GM12865 (cell line): ENCODE measurements at regions not wholly inside any gene's neighbourhood (a gene's known extent, or its start where the extent isn't known, plus 50 kb on each side); places are given as distances from the start of the nearest gene placed in this dataset.

Experiments
- DNase-seq: peaks from one replicate; pipeline ENCODE4 v3.0.0; 2010; ENCODE audit warnings: low read depth
- H3K4me3 ChIP-seq: 2 replicates; pipeline ENCODE4 v1.5.1; 2011; ENCODE audit warnings: mild to moderate bottlenecking, low read depth, low read length, control low read depth
- TF ChIP-seq, protein P1 (sequence below): IDR thresholded peaks from 2 replicates; pipeline ENCODE4 v1.5.1; 2011; ENCODE audit warnings: low read length, control low read depth, low read depth, inconsistent platforms; ENCODE audit not compliant: insufficient read depth; ENCODE audit errors: missing control alignments

DNA sequence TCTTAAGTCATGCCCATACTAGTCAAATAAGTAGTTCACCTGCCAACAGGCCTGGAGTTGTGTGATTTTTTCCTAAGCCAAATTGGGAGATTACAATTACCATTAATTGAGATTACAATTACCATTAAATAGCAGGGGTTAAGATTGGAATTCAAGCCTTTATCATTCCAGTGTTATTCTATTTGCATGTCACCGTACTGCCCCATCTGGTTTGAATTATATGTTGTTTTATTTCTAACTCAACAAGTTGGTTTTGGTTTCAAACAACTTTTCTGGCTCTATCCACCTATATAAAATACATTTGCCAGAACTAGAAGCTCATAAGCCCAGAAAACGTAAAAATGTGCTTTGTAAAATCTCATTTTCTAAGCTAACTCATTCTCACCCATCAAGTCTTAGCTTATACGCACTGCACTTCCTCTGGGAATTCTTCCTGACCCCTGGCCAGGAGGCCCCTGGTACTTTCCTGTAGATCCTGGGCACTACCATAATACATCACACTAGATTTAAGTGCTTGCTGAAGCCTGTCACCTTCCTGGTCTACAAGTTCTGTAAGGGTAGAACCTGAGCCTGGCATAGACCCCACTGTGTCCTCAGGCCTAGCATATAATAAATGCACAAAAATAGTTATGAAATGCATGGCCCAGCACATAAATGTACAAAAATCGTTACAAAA lies 242.0 kb upstream of the TRPM3 start:
- TF ChIP-seq, protein P1, sequence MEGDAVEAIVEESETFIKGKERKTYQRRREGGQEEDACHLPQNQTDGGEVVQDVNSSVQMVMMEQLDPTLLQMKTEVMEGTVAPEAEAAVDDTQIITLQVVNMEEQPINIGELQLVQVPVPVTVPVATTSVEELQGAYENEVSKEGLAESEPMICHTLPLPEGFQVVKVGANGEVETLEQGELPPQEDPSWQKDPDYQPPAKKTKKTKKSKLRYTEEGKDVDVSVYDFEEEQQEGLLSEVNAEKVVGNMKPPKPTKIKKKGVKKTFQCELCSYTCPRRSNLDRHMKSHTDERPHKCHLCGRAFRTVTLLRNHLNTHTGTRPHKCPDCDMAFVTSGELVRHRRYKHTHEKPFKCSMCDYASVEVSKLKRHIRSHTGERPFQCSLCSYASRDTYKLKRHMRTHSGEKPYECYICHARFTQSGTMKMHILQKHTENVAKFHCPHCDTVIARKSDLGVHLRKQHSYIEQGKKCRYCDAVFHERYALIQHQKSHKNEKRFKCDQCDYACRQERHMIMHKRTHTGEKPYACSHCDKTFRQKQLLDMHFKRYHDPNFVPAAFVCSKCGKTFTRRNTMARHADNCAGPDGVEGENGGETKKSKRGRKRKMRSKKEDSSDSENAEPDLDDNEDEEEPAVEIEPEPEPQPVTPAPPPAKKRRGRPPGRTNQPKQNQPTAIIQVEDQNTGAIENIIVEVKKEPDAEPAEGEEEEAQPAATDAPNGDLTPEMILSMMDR, result no peak
- H3K4me3 ChIP-seq, result no peak overlapping the region
- no peak for DNase-seq

DNA sequence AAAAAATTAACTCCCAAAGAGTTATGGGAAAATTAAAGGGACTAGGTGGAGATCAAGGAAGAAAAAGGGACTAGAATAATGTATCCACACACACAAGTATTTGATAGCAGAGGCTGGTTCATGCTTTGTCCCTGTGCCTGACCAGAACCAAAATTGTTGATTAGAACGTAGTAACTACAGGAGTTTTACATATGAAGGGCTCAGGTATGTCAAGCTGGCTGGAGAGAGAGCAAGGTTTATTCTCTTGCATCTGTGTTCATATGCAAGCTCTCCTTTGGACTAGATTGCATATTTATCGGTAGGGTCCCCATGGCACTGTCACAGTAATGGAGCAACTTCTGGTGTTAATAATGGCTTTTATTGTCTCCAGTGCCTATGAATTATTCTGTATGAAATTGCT lies 239.9 kb upstream of the TRPM3 start:
- TF ChIP-seq, protein P1, result no peak
- no peak overlapping the region for H3K4me3 ChIP-seq
- DNase-seq, result no peak

DNA sequence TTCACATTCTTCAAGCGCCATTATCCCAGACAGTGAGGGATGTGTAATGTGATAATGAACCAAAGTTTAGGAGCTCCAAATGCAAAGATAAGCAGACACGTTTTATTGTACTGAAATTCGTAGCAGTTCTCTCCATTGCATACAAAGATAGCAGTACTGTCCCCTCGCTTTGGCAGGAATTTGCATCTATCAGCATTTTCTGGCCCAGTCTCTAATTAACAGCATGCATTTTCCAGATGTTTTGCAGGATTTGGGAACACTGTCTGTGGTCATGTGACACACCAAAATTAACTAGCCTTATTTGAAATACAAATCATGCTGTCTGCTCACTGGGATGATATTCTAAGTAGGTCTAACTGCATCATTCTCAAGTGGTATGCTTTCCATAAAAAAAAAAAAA lies 235.9 kb upstream of the TRPM3 start:
- DNase-seq, result no peak
- TF ChIP-seq, protein P1, result no peak
- H3K4me3 ChIP-seq, result no peak overlapping the region

DNA sequence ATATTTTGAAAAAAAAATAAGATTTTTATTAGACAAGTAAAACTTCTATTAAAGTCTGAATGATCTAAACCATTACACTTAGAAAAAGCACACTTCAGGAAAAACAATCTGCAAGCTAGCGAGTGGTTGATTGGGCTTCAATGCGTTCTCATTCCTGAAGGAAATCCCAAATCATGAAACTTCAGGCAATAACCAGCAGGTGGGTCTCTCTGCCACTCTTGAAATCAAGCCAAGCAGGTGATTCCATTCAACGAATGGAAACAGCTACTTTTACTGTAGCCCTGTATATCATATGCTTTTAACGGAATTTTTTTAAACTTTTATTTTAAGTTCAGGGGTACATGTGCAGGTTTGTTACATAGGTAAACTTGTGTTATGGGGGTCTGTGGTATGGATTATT lies 234.5 kb upstream of the TRPM3 start:
- TF ChIP-seq, protein P1, result no peak
- no peak overlapping the region for H3K4me3 ChIP-seq
- no peak for DNase-seq

DNA sequence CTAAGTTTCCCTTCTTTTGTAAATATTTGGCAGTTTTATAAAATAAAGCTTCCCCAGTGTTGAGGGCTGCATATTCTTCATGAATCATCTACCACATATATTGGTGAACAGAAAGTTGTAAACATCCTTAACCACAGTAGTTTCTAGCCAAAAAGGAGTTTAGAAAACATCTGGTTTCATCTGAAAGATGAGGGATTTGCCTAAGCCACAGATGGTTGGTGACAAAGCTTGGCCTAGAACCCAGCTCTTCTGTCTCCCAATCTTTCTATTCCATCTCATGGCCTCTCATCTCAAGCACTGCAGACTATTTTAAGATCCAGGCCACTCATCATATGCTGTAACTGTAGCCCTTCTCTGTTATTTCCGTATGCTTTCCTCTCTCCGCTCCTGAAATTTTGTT lies 232.3 kb upstream of the TRPM3 start:
- DNase-seq, result no peak
- TF ChIP-seq, protein P1, result no peak
- H3K4me3 ChIP-seq, result no peak overlapping the region

DNA sequence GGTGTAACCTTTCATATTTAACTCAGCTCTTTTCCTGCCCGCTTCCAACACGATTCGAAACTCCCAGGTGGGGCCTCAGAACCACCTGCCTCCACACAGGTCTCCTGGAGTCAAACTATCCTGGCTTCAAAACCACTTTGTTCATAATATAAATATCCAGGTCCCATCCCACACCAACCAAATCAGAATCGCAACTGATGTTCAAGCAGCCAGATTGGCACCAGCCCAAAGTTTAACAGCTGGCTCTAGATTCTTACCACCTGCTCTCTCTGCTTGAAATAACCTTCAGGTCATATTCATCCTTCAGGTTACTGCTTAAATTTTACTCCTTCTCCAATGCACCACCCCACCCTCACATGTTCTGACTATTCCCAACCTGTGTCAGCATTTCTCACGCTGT lies 231.4 kb upstream of the TRPM3 start:
- no peak for DNase-seq
- H3K4me3 ChIP-seq, result no peak overlapping the region
- TF ChIP-seq, protein P1, result no peak

DNA sequence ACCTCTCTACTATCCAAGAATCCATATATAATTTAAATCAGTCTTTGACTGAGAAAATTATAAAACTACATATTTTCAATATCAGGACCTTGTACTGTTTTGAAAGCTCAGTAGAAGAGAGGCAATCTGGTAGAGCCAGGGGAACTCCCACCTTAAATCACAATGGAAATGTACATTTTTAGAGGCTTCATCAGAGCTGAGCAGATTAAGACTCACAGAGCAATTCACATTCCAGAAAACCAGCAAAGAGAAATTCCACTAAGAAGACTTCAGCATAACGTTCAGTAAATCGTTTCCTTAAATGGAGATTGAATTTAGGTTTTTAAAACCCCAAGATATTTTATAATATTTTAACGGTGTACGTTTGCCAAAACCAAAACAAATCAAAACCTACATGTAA lies 227.8 kb upstream of the TRPM3 start:
- H3K4me3 ChIP-seq, result no peak overlapping the region
- no peak for DNase-seq
- TF ChIP-seq, protein P1, result no peak
